ENCODE measurements at regions not wholly inside any gene's neighbourhood (a gene's known extent, or its start where the extent isn't known, plus 50 kb on each side); places are given as distances from the start of the nearest gene placed in this dataset.
A peak's percentile ranks its signal among the peaks of the same experiment; 100 is the strongest.

GRCh38 chr1:181318858-181319235, 164.5 kb upstream of the CACNA1E start:
- Histone ChIP-seq H4K20me1 (ENCODE audit: control insufficient read depth, extremely low read depth, insufficient read depth, low read length) (no peaks in the 10 kb centered on the region), H3K36me3 (ENCODE audit: control insufficient read depth in 2 of 2, extremely low read depth in 1 of 2, insufficient read depth in 2 of 2, low read length in 2 of 2) (no peaks in the 10 kb centered on the region), H3K27ac (ENCODE audit: control insufficient read depth, insufficient read depth, low read length) (no peak overlapping the region), H3K27me3 (ENCODE audit: control insufficient read depth, extremely low read depth, insufficient read depth, low read length) (peaks cover 73% of the 10 kb centered on the region), H3K9ac (ENCODE audit: control insufficient read depth, extremely low read depth, insufficient read depth, low read length) (no peak overlapping the region), H3K9me3 (ENCODE audit: control insufficient read depth, low read depth, low read length) (no peaks in the 10 kb centered on the region), H3K4me2 (ENCODE audit: control insufficient read depth, extremely low read depth, insufficient read depth, low read depth, low read length) (no peak overlapping the region), H3K4me1 (ENCODE audit: control insufficient read depth, extremely low read depth, insufficient read depth, low read length) (no peaks in the 10 kb centered on the region), H3K79me2 (ENCODE audit: control insufficient read depth, insufficient read depth, low read length) (no peaks in the 10 kb centered on the region), H2AFZ (ENCODE audit: control insufficient read depth, low read length) (no peak overlapping the region), H3K4me3 (ENCODE audit: control insufficient read depth in 2 of 3, extremely low read depth in 1 of 3, insufficient read depth in 2 of 3, low read depth in 1 of 3, low read length in 3 of 3) (peak overlapping the region in 1 of 3 experiments; percentile 4), H3K9me1 (ENCODE audit: control insufficient read depth, extremely low read depth, insufficient read depth, low read length) (no peaks in the 10 kb centered on the region)
- dilution Hi-C loops (cut with MboI; ENCODE audit: extremely low pct_ligation_motif_present, low sequenced_read_pairs) = loop anchor here (25.0 kb wide), 1 partner anchor 93 kb away; no protein-coding TSS in a partner anchor
- DNase-seq (ENCODE audit: low read depth, low spot score) (no peak), FAIRE-seq (no peak)
- TF ChIP-seq EZH2 (IDR thresholded peaks at IDR 0.05; ENCODE audit: low read length) (peak; percentile 60), CTCF (optimal IDR thresholded peaks at IDR 0.05 in 1 of 3, IDR thresholded peaks at IDR 0.05 in 1 of 3, conservative IDR thresholded peaks at IDR 0.05 in 1 of 3; ENCODE audit: extremely low read depth in 1 of 3, insufficient read depth in 2 of 3, low read length in 3 of 3) (no peak)

DNA sequence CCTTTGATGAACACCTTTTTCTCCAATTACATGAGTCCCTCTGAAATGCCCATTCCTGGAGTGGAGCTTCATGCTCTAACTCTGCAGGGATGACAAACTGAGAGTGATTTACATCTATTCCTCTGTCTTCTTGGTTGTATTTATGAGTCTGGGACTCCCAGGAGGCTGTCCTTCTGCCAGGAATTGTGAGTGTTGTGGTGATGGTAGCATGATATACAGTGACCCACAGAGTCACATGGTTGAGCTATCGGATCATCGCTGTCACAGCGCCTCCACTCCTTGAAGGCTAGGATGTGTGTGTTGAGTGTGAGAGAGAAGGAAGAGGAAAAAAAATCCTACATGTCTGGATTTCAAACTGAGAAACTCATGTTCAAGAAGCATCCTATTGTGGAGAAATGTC, 163.4 kb upstream of the CACNA1E start:
- no peak overlapping the region for H3K4me2 ChIP-seq (ENCODE audit: control insufficient read depth, extremely low read depth, insufficient read depth, low read depth, low read length)
- H3K27ac ChIP-seq (ENCODE audit: control insufficient read depth, insufficient read depth, low read length) = no peak overlapping the region
- DNase-seq (ENCODE audit: low read depth, low spot score) (no peak), FAIRE-seq (no peak)
- H2AFZ ChIP-seq (ENCODE audit: control insufficient read depth, low read length) = no peak overlapping the region
- peaks cover 3% of the 10 kb centered on the region for H3K4me1 ChIP-seq (ENCODE audit: control insufficient read depth, extremely low read depth, insufficient read depth, low read length)
- H3K36me3 ChIP-seq (ENCODE audit: control insufficient read depth in 2 of 2, extremely low read depth in 1 of 2, insufficient read depth in 2 of 2, low read length in 2 of 2) = no peaks in the 10 kb centered on the region
- H3K27me3 ChIP-seq (ENCODE audit: control insufficient read depth, extremely low read depth, insufficient read depth, low read length) = peaks cover 63% of the 10 kb centered on the region
- no peak overlapping the region for H3K4me3 ChIP-seq (ENCODE audit: control insufficient read depth in 2 of 3, extremely low read depth in 1 of 3, insufficient read depth in 2 of 3, low read depth in 1 of 3, low read length in 3 of 3)
- dilution Hi-C loops (cut with MboI; ENCODE audit: extremely low pct_ligation_motif_present, low sequenced_read_pairs) = loop anchor here (25.0 kb wide), 1 partner anchor 92 kb away; no protein-coding TSS in a partner anchor
- H3K79me2 ChIP-seq (ENCODE audit: control insufficient read depth, insufficient read depth, low read length) = no peaks in the 10 kb centered on the region
- no peaks in the 10 kb centered on the region for H4K20me1 ChIP-seq (ENCODE audit: control insufficient read depth, extremely low read depth, insufficient read depth, low read length)
- no peak overlapping the region for H3K9ac ChIP-seq (ENCODE audit: control insufficient read depth, extremely low read depth, insufficient read depth, low read length)
- no peaks in the 10 kb centered on the region for H3K9me1 ChIP-seq (ENCODE audit: control insufficient read depth, extremely low read depth, insufficient read depth, low read length)
- no peak for TF ChIP-seq CTCF (optimal IDR thresholded peaks at IDR 0.05 in 1 of 3, IDR thresholded peaks at IDR 0.05 in 1 of 3, conservative IDR thresholded peaks at IDR 0.05 in 1 of 3; ENCODE audit: extremely low read depth in 1 of 3, insufficient read depth in 2 of 3, low read length in 3 of 3)
- no peak for TF ChIP-seq EZH2 (IDR thresholded peaks at IDR 0.05; ENCODE audit: low read length)
- H3K9me3 ChIP-seq (ENCODE audit: control insufficient read depth, low read depth, low read length) = no peaks in the 10 kb centered on the region
